Inferior parietal cortex (tissue), 1 donor: ENCODE measurements at regions not wholly inside any gene's neighbourhood (a gene's known extent, or its start where the extent isn't known, plus 50 kb on each side); places are given as distances from the start of the nearest gene placed in this dataset.

ENCODE experiments used
- DNase-seq: peaks from one replicate; pipeline ENCODE4 v3.0.0-alpha.2; 2016; ENCODE audit errors: extremely low spot score

DNA sequence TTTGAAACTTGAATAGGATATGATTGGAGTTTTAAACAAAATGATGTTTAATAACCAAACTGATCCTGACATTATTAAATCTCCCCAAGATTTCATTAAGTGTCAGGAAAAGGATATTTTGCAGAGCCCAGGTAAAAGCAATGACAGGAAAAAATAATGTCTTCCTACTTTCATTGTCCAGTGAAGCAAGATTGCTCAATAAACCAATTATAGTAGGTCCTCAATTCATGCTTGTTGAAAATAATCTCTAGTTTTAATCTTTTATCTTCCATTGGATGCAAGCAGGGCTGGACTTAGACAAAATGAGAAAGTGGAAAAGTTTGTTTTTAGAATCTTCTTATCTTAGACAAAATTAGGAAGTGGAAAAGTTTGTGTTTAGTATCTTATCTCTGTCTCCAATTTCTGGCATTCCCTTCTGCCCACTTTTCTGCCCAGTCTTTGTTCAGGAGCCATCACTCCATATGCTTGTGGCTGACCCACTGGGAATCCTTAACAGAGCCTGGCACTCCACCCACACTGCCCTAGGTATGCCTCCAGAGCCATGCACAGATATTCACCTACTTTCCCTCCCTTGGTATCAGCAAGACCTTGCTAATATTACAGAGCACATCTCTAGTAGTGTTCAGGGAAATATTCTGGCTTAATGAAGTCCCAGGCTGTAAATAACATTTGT lies 57.0 kb upstream of the CARMIL1 start:
- no peak for DNase-seq

DNA sequence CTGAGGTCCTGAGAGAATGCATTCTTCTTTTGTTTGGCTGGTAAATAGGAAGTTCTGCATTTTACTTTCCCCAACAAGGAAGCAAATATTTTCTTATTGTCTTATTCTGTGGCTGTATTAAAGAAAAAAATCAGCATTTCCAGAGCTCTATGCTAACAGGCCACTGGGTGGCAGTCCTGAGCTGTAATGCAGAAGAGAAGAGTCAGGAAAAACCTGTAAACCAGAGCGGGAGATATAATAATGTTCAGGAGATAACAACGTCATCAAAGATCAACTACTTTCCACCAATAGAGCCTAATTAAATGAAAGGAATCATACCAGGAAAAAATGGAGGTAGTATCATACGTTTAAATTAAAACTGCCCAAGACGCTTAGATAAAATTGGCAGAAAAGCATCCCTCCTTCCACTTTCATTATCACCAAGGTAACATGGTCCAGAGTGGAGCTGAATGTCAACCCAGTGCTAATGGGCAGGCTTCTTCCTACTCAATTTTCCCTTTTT lies 55.6 kb upstream of the CARMIL1 start:
- peak; percentile 83 for DNase-seq

DNA sequence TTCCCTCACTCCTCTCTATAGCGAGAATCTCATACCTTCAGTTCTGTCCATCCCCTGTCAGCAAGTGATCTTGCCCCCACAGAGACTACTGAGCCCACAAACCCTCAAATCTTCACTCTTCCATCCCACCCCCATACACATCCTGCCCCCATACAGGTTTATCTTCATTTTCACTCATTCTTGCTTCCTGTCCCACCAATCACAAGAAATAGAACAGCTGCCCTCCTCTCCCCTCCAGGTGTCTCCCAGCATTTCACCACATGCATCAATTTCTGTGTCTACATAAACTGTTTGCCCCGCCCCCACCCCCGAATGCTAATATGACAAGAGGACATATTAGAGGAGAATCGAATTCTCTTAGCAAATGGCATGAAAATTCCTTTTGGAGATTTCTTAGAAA lies 54.9 kb upstream of the CARMIL1 start:
- no peak for DNase-seq

DNA sequence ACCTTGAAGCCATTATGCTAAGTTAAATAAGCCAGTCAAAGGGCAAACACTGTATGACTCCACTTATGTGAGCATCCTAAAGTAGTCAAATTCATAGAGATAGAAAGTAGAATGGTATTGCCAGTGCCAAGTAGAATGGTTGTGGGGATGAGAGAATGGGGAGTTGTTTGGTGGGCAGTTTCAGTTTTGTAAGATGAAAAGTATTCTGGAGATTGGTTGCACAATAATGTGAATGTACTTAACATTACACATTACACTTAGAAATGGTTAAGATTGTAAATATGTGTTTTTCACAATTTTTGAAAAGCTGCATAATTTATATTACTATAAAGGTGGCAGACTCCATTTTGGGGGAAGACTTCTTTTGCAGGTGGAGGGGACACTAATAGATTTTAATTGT lies 51.3 kb upstream of the CARMIL1 start:
- no peak for DNase-seq
